HUES48 (cell line): ENCODE measurements at regions not wholly inside any gene's neighbourhood (a gene's known extent, or its start where the extent isn't known, plus 50 kb on each side); places are given as distances from the start of the nearest gene placed in this dataset.
"Not testable (repeated sequence)": the region's sequence is repeated elsewhere in the genome, so short reads cannot be mapped to it uniquely, and the experiment has no call there.

Experiments
- H3K27ac ChIP-seq: one replicate; pipeline ENCODE4 v1.7.0; 2013; ENCODE audit warnings: low read depth, low read length, inconsistent platforms
- H3K27me3 ChIP-seq: 2 replicates; pipeline ENCODE4 v1.6.1; 2013; ENCODE audit warnings: mild to moderate bottlenecking, low read length; ENCODE audit not compliant: control insufficient read depth, insufficient read depth
- H3K36me3 ChIP-seq: 2 replicates; pipeline ENCODE4 v1.6.1; 2013; ENCODE audit warnings: low read length; ENCODE audit not compliant: control insufficient read depth, insufficient read depth
- H3K4me1 ChIP-seq: 2 replicates; pipeline ENCODE4 v1.6.1; 2013; ENCODE audit warnings: mild to moderate bottlenecking, low read length; ENCODE audit not compliant: control insufficient read depth, insufficient read depth
- H3K4me3 ChIP-seq: 2 replicates; pipeline ENCODE4 v1.5.1; 2013; ENCODE audit warnings: mild to moderate bottlenecking, low read depth, low read length
- H3K9ac ChIP-seq: 2 replicates; pipeline ENCODE4 v1.6.1; 2013; ENCODE audit warnings: mild to moderate bottlenecking, low read depth, low read length, moderate library complexity
- H3K9me3 ChIP-seq: 2 replicates; pipeline ENCODE4 v1.6.1; 2013; ENCODE audit warnings: low read length; ENCODE audit not compliant: control insufficient read depth, insufficient read depth

DNA sequence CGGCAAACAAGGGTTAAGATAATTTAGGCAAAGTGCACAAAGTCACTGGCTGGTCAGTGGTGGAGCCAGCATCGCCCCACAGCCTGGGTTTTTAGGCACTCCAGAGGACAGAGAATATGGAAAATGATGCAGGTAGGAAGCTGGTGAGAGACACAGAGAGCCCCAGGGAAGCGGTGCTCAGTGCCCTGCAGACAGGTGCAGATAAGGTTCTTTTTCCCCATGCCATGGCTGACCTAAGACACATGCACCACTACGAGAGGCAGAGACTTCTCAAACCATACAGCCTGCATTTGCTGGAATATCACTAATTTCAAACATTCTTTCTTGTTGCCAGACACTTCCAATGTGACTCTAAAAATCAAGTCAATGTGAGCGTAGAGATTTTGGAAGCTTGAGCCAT lies 205.7 kb upstream of the APCDD1 start:
- H3K9ac ChIP-seq, result no peak overlapping the region
- no peak overlapping the region for H3K4me3 ChIP-seq

GRCh38 chr18:10249270-10249669 lies 205.2 kb upstream of the APCDD1 start:
- no peaks in the 10 kb centered on the region for H3K4me1 ChIP-seq
- H3K9me3 ChIP-seq, result no peaks in the 10 kb centered on the region
- H3K27ac ChIP-seq, result no peak overlapping the region
- H3K4me3 ChIP-seq, result no peak overlapping the region
- no peaks in the 10 kb centered on the region for H3K36me3 ChIP-seq
- H3K27me3 ChIP-seq, result no peaks in the 10 kb centered on the region
- H3K9ac ChIP-seq, result no peak overlapping the region

More for the DNA sequence above, 205.7 kb upstream of the APCDD1 start:
- H3K4me1 ChIP-seq, result no peaks in the 10 kb centered on the region
- H3K36me3 ChIP-seq, result no peaks in the 10 kb centered on the region
- H3K27me3 ChIP-seq, result no peaks in the 10 kb centered on the region
- H3K9me3 ChIP-seq, result no peaks in the 10 kb centered on the region
- H3K27ac ChIP-seq, result no peak overlapping the region

DNA sequence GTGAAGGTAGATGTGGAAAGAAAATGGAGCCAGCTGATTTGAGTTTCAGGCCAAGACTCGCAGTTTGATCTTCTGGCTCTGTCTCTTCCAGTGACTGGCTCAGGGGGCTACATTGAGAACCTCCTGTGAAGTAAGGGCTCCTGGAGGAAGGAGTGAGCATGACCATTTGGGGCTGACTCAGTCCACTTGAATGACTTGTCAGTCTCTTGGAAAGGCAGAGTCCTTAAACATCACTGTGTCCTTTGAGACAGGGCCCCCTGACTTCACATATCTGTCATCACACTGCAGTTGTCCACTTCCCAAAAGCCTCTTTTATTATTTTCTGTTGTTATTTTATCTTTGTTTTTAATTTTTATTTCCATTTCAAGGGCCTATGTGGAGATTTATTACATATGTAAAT lies 204.6 kb upstream of the APCDD1 start:
- no peaks in the 10 kb centered on the region for H3K27me3 ChIP-seq
- no peaks in the 10 kb centered on the region for H3K4me1 ChIP-seq
- no peaks in the 10 kb centered on the region for H3K9me3 ChIP-seq
- no peak overlapping the region for H3K27ac ChIP-seq
- no peaks in the 10 kb centered on the region for H3K36me3 ChIP-seq
- no peak overlapping the region for H3K9ac ChIP-seq
- H3K4me3 ChIP-seq, result no peak overlapping the region

DNA sequence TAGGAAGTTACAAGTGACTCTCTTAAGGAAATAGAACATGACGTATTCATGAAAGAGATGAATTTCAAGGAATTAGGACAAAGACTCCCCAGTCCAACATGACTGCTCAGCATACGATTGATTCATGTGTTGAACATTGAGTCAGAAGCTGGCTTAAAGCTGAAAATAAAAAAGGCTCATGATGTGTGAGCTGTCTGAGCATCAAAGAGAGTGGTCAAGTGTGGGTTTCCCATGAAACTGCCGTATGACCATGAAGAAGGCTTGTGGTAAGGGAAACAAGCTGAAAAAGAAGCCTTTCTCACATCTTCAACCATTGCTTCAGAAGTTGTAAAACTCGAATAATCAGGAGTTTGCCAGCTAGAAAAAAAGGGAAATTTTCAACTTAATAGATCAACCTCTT lies 201.9 kb upstream of the APCDD1 start:
- no peak overlapping the region for H3K9ac ChIP-seq

GRCh38 chr18:10252952-10253705 lies 201.3 kb upstream of the APCDD1 start:
- Histone ChIP-seq H3K27ac (no peak overlapping the region), H3K4me1 (no peaks in the 10 kb centered on the region), H3K27me3 (no peaks in the 10 kb centered on the region), H3K9ac (no peak overlapping the region), H3K4me3 (no peak overlapping the region), H3K36me3 (no peaks in the 10 kb centered on the region), H3K9me3 (no peaks in the 10 kb centered on the region)

More for the DNA sequence above, 201.9 kb upstream of the APCDD1 start:
- Histone ChIP-seq H3K27ac (no peak overlapping the region), H3K4me1 (no peaks in the 10 kb centered on the region), H3K36me3 (no peaks in the 10 kb centered on the region), H3K4me3 (no peak overlapping the region), H3K27me3 (no peaks in the 10 kb centered on the region), H3K9me3 (no peaks in the 10 kb centered on the region)

- not testable (repeated sequence) for H3K36me3 ChIP-seq, H3K27me3 ChIP-seq, H3K9ac ChIP-seq, H3K9me3 ChIP-seq, H3K4me1 ChIP-seq, H3K4me3 ChIP-seq, H3K27ac ChIP-seq
Measured at GRCh38 chr18:10256276-10256675, 198.2 kb upstream of the APCDD1 start.

DNA sequence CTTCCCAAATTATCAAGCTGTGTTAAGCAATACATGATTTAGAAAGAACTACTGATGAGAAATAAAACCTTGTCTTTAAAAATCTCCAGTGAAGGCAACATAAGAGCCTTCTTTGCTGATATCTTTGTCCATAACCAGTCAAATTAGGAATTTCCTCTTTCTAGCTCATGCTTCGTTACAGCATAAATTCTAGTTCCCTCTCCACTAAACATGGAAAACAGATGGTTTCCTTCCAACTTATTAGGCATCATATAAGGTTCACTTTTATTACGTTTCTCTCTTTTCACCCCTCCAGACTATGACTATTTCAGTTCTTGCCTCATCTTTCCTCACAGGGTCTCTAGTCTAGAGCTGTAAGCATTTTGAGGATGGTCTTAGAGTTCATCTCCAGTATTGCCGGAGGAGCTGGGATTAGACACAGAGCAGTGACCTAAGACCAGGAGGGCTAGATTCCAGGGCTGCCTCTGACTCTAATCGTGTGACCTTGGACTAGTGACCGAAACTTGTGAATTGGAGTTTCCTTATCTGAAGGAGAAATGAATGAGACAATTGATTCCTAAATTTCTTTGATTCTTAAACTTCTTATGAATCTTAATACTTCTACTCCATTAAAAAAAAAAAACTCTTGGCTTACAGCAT lies 195.5 kb upstream of the APCDD1 start:
- Histone ChIP-seq H3K4me1 (no peaks in the 10 kb centered on the region), H3K9ac (no peak overlapping the region), H3K36me3 (no peaks in the 10 kb centered on the region), H3K4me3 (no peak overlapping the region), H3K27ac (no peak overlapping the region), H3K27me3 (no peaks in the 10 kb centered on the region), H3K9me3 (no peaks in the 10 kb centered on the region)

- no peaks in the 10 kb centered on the region for H3K4me1 ChIP-seq
- H3K27me3 ChIP-seq, result no peaks in the 10 kb centered on the region
- H3K27ac ChIP-seq, result no peak overlapping the region
- no peaks in the 10 kb centered on the region for H3K36me3 ChIP-seq
- H3K4me3 ChIP-seq, result no peak overlapping the region
- H3K9ac ChIP-seq, result no peak overlapping the region
- no peaks in the 10 kb centered on the region for H3K9me3 ChIP-seq
Measured at GRCh38 chr18:10259901-10260300, 194.5 kb upstream of the APCDD1 start.

DNA sequence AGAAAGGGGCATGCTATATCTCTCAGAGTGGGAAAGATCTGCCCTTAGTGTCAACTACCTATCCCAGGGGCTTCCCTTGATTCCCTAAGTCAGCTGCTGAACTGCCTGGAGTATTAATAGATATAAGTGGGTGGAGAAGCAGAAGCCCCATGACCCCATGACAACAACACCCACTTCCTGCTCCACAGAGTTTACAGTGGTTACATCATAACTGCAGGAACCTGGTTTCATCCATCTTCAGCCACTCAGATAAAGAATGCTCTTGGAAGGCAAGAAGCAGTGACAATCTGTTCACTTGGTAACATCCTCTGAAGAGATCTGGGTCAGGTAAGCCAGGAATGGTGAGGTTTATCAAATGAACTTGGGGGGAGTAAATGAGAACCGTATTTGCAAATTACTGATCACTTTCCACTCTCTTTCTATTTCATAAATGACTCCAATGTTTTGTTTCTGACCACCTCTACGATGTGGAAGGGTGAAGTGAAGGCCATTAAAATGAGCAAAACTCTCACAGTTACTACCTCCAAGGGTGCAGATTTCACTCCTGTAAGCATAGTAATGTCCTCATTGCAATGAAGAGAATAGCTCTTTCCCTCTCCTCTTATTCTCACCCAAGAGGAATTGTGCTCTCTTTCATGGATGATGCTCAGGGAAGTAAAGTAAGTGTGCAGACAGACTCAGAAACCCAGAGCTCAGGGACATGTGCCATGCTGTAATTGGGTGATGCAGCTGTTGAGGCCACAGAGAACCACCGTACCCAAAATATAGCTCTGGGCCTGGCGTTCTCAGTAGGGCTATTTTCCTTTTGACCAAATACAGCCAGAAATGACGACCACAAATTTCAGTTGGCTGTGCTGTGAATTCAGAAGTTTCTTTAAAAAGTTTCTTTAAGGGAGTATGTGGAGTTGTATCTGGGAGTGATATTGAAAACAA lies 192.8 kb upstream of the APCDD1 start:
- Histone ChIP-seq H3K4me3 (no peak overlapping the region), H3K9me3 (no peaks in the 10 kb centered on the region), H3K27me3 (no peaks in the 10 kb centered on the region), H3K9ac (no peak overlapping the region), H3K36me3 (no peaks in the 10 kb centered on the region), H3K27ac (no peak overlapping the region), H3K4me1 (no peaks in the 10 kb centered on the region)

DNA sequence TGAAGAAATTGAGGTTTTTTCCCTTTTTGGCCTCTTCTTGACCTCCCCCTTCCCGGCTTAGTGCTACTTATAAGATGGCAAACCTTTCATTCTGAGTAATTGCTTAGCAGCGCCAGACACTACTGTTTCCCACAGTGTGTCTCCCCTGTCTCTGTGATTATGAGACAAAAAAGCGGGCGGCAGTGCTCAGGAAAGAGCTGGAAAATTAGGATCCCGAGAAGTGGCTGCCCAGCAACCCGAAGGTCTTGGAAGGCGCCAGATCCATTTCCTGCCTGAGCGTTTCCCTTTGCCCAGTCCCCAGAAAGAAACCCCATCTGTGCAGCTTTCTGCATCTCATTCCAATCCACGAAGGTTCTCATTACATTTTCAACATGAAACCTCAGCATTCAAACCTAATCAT lies 191.9 kb upstream of the APCDD1 start:
- Histone ChIP-seq H3K4me1 (no peaks in the 10 kb centered on the region), H3K36me3 (no peaks in the 10 kb centered on the region), H3K9ac (no peak overlapping the region)

GRCh38 chr18:10264260-10264659 lies 190.2 kb upstream of the APCDD1 start:
- no peaks in the 10 kb centered on the region for H3K27me3 ChIP-seq
- no peak overlapping the region for H3K4me3 ChIP-seq
- H3K27ac ChIP-seq, result no peak overlapping the region
- H3K9ac ChIP-seq, result no peak overlapping the region
- no peaks in the 10 kb centered on the region for H3K9me3 ChIP-seq
- no peaks in the 10 kb centered on the region for H3K36me3 ChIP-seq
- no peaks in the 10 kb centered on the region for H3K4me1 ChIP-seq

More for the DNA sequence above, 191.9 kb upstream of the APCDD1 start:
- no peaks in the 10 kb centered on the region for H3K9me3 ChIP-seq
- H3K27me3 ChIP-seq, result no peaks in the 10 kb centered on the region
- no peak overlapping the region for H3K4me3 ChIP-seq
- no peak overlapping the region for H3K27ac ChIP-seq
